Uterus (tissue), 2 donors: ENCODE measurements at regions not wholly inside any gene's neighbourhood (a gene's known extent, or its start where the extent isn't known, plus 50 kb on each side); places are given as distances from the start of the nearest gene placed in this dataset.

Experiments used
- CTCF ChIP-seq, 4 experiments: fragments of 200-600 bp in 2 of 4; fragments of 450-650 bp in 2 of 4; sonication (generic) in 2 of 4; IDR thresholded peaks; one replicate each; pipeline ENCODE4 v1.5.1; 2016 to 2019; ENCODE audit warnings: antibody characterized with exemption in 4 of 4, mild to moderate bottlenecking in 2 of 4, moderate library complexity in 1 of 4
- POLR2A ChIP-seq, 2 donors: fragments of 450-650 bp; IDR thresholded peaks; one replicate each; pipeline ENCODE4 v1.6.1; 2016; ENCODE audit warnings: antibody characterized with exemption in 2 of 2, mild to moderate bottlenecking in 1 of 2, moderate library complexity in 1 of 2

GRCh38 chr11:30753504-30753903 lies 167.4 kb upstream of the MPPED2 start:
- TF ChIP-seq CTCF (IDR thresholded peaks at IDR 0.05) (no peak), POLR2A (IDR thresholded peaks at IDR 0.05) (no peak)
